Coronary artery (tissue), 2 donors: ENCODE measurements at regions not wholly inside any gene's neighbourhood (a gene's known extent, or its start where the extent isn't known, plus 50 kb on each side); places are given as distances from the start of the nearest gene placed in this dataset.

Experiments used
- DNase-seq: peaks from one replicate; pipeline ENCODE4 v3.0.0-alpha.2; 2017; ENCODE audit warnings: low spot score
- H3K27ac ChIP-seq, 2 donors: fragments of 200-600 bp; sonication (generic); one replicate each; pipeline ENCODE4 v1.5.1; 2016 to 2019
- H3K4me3 ChIP-seq: fragments of 200-600 bp; sonication (generic); 2 replicates; pipeline ENCODE4 v1.5.1; 2016; ENCODE audit warnings: mild to moderate bottlenecking, moderate library complexity
- CTCF ChIP-seq: fragments of 200-600 bp; sonication (generic); IDR thresholded peaks from one replicate; pipeline ENCODE4 v1.5.1; 2019; ENCODE audit warnings: antibody characterized with exemption

- no peak overlapping the region for H3K4me3 ChIP-seq
- TF ChIP-seq CTCF = no peak
- DNase-seq = no peak
- no peak overlapping the region for H3K27ac ChIP-seq
Measured at GRCh38 chr2:153068915-153069314, 350.5 kb downstream of the ARL6IP6 start.

GRCh38 chr2:153068052-153068451 is 349.6 kb downstream of the ARL6IP6 start:
- TF ChIP-seq CTCF = no peak
- DNase-seq = no peak
- H3K27ac ChIP-seq = no peak overlapping the region

GRCh38 chr2:153059338-153060052 is 341.1 kb downstream of the ARL6IP6 start:
- DNase-seq = no peak
- Histone ChIP-seq H3K27ac (no peak overlapping the region), H3K4me3 (no peak overlapping the region)
- no peak for TF ChIP-seq CTCF

More at GRCh38 chr2:153068052-153068451, 349.6 kb downstream of the ARL6IP6 start:
- no peak overlapping the region for H3K4me3 ChIP-seq

- no peak for TF ChIP-seq CTCF
- no peak overlapping the region for H3K27ac ChIP-seq
- H3K4me3 ChIP-seq = no peak overlapping the region
- DNase-seq = no peak
Measured at GRCh38 chr2:153057743-153058142, 339.3 kb downstream of the ARL6IP6 start.

GRCh38 chr2:153055182-153055581 is 336.8 kb downstream of the ARL6IP6 start:
- no peak for DNase-seq
- no peak for TF ChIP-seq CTCF
- Histone ChIP-seq H3K27ac (no peak overlapping the region), H3K4me3 (no peak overlapping the region)

- no peak overlapping the region for H3K4me3 ChIP-seq
- TF ChIP-seq CTCF = no peak
- no peak overlapping the region for H3K27ac ChIP-seq
- no peak for DNase-seq
Measured at GRCh38 chr2:153052807-153053559, 334.6 kb downstream of the ARL6IP6 start.

- no peak overlapping the region for H3K27ac ChIP-seq
- TF ChIP-seq CTCF = no peak
- H3K4me3 ChIP-seq = no peak overlapping the region
- DNase-seq = no peak
Measured at GRCh38 chr2:153047220-153047619, 328.8 kb downstream of the ARL6IP6 start.
